ENCODE measurements at regions not wholly inside any gene's neighbourhood (a gene's known extent, or its start where the extent isn't known, plus 50 kb on each side); places are given as distances from the start of the nearest gene placed in this dataset.

DNA sequence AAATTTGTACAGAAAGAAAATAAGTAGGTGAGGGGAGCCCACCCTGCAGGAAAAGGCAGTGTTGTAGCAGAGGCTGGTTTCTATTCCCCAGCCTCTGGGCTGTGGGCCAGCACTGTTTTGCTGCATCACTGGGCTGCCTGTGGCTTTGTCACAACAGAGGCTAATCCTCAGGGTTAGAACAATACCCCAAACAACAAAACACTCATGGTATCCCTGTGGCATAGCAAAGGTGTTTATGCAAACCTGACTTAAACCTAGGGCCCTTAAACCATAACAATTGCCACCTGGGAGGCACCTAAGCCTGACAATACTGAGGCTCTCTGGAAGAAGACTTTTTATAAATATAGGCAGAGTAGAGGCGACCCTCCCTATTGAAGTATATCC, 314.7 kb downstream of the OLFM4 start:
- no peak overlapping the region for H3K4me3 ChIP-seq (ENCODE audit: control insufficient read depth, low read depth, low read length)
- TF ChIP-seq, protein P1, sequence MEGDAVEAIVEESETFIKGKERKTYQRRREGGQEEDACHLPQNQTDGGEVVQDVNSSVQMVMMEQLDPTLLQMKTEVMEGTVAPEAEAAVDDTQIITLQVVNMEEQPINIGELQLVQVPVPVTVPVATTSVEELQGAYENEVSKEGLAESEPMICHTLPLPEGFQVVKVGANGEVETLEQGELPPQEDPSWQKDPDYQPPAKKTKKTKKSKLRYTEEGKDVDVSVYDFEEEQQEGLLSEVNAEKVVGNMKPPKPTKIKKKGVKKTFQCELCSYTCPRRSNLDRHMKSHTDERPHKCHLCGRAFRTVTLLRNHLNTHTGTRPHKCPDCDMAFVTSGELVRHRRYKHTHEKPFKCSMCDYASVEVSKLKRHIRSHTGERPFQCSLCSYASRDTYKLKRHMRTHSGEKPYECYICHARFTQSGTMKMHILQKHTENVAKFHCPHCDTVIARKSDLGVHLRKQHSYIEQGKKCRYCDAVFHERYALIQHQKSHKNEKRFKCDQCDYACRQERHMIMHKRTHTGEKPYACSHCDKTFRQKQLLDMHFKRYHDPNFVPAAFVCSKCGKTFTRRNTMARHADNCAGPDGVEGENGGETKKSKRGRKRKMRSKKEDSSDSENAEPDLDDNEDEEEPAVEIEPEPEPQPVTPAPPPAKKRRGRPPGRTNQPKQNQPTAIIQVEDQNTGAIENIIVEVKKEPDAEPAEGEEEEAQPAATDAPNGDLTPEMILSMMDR (IDR thresholded peaks at IDR 0.05; ENCODE audit: control insufficient read depth, insufficient read depth, low read depth, low read length, missing control alignments): no peak
- DNase-seq (ENCODE audit: low read depth): no peak

DNA sequence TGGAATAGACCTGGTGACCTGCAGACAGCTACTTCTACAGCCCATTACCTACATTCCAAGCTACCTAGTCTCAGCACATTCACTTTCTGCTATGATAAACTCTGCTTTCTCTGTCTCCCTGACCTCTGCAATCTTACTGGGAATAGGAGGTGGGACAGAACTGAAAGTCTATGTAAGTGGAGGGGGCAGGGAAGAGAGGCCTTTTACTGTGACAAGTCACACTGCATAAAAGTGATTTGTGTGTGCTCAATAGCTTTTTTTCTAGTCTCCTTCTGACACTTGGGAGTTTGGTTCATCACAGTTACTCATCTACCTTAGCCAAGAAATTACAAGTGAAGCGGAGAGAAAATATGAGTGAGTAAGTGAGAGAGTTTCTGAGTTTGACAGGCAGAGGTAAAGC, 322.4 kb downstream of the OLFM4 start:
- no peak for DNase-seq (ENCODE audit: low read depth)
- no peak overlapping the region for H3K4me3 ChIP-seq (ENCODE audit: control insufficient read depth, low read depth, low read length)
- TF ChIP-seq, protein P1 (IDR thresholded peaks at IDR 0.05; ENCODE audit: control insufficient read depth, insufficient read depth, low read depth, low read length, missing control alignments): no peak

DNA sequence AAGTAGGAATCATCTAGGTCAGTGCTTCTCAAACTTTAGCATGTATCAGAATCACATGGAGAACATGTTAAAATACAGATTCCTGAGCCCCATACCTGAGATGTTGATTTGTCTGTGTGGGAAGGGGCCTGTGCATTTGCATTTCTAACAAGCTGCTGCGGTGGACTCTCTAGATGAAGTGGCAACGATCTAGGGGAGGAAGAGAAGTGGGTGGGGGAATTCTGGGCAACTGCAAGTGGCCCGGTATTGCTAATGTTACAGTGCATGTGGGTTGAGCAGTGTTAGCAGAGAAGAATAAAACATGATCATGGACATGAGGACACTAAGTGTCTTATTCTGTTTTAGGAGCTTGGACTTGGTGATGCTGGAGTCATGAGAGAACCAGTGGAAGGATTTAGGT, 329.0 kb downstream of the OLFM4 start:
- no peak for DNase-seq (ENCODE audit: low read depth)
- TF ChIP-seq, protein P1 (IDR thresholded peaks at IDR 0.05; ENCODE audit: control insufficient read depth, insufficient read depth, low read depth, low read length, missing control alignments): no peak
- no peak overlapping the region for H3K4me3 ChIP-seq (ENCODE audit: control insufficient read depth, low read depth, low read length)

DNA sequence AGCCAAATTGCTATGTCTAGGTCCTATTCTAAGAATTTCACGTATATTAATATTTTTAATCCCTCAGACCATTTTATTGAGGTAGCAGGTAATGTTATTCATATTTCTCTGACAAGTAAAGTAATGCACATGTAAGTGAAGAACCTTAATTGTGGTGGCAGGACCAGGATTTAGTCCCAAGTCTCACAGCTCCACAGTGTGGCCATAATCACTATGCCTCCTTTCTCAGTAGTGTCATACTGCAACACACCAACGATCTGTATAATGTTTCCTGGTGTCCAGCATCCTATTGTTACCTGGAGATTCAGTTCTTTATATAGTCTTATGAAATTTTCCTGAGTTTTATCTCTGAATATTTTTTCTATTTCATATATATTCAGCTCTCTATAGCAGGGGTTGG, 340.3 kb downstream of the OLFM4 start:
- no peak for DNase-seq (ENCODE audit: low read depth)
- H3K4me3 ChIP-seq (ENCODE audit: control insufficient read depth, low read depth, low read length): no peak overlapping the region
- TF ChIP-seq, protein P1 (IDR thresholded peaks at IDR 0.05; ENCODE audit: control insufficient read depth, insufficient read depth, low read depth, low read length, missing control alignments): no peak

DNA sequence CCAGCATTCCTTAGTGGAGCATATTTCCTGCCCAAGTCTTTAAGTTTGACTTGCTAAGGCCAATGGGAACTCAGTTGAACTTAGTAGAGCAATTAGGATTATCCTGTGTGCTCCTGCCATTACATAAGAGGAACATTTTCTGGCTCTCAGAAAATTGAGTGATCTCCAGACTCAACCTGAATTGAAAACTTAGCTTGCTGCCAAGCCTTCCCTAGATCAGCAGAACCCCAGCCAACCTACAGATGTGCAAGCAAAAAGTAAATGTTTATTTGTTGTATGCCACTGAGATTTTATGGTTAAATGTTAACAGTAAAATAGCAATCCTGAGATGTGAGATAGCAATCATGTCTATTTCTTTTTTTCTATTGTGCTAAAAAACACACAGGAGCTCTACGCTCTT, 350.9 kb downstream of the OLFM4 start:
- no peak for DNase-seq (ENCODE audit: low read depth)
- TF ChIP-seq, protein P1 (IDR thresholded peaks at IDR 0.05; ENCODE audit: control insufficient read depth, insufficient read depth, low read depth, low read length, missing control alignments): no peak
- no peak overlapping the region for H3K4me3 ChIP-seq (ENCODE audit: control insufficient read depth, low read depth, low read length)

DNA sequence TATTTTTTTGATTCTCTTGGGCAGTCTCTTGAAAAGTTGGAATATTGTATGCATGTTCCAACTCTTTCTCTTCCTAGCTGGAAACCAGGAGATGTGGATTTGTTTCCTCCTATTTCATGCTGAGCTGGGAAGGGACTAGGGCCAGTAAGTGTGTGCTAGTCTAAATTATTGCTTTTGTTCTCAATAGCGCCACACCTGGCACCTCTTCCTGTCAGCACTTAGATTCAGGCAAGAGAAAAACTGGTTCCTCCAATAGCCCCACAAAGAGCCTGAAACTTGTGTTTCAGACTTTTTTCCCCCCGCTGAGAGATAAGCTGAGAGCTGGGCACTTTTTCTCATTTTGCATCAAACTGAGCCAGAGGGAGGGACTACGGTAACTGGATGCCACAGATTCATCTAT, 353.4 kb downstream of the OLFM4 start:
- TF ChIP-seq, protein P1 (IDR thresholded peaks at IDR 0.05; ENCODE audit: control insufficient read depth, insufficient read depth, low read depth, low read length, missing control alignments): no peak
- no peak for DNase-seq (ENCODE audit: low read depth)

DNA sequence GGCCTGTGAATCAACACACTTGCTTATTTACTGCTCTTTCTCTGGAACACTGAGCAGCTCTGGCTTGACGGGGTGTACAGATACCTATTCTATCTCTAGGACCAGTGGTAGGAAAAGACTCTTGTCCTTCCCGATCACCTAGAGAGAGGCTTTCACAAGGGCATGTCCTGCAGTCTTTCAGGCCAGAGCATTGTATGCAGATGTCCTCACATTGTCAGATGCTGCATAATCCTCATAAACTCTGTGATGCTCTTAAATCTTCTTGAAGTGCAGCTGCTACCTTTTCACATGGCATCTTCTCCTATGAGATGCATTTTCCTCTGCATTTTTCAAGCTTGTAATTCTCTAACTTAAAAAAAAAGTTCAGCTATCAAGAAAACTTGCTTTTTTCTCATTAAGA, 369.4 kb downstream of the OLFM4 start:
- TF ChIP-seq, protein P1 (IDR thresholded peaks at IDR 0.05; ENCODE audit: control insufficient read depth, insufficient read depth, low read depth, low read length, missing control alignments): no peak

More for the DNA sequence above, 353.4 kb downstream of the OLFM4 start:
- H3K4me3 ChIP-seq (ENCODE audit: control insufficient read depth, low read depth, low read length): no peak overlapping the region

More for the DNA sequence above, 369.4 kb downstream of the OLFM4 start:
- no peak for DNase-seq (ENCODE audit: low read depth)
- no peak overlapping the region for H3K4me3 ChIP-seq (ENCODE audit: control insufficient read depth, low read depth, low read length)

All from AG09309 (cell line).